Hepatocyte (in vitro differentiated cells): ENCODE measurements at regions not wholly inside any gene's neighbourhood (a gene's known extent, or its start where the extent isn't known, plus 50 kb on each side); places are given as distances from the start of the nearest gene placed in this dataset.

Experiments used
- DNase-seq: peaks from one replicate; pipeline ENCODE4 v3.0.0-alpha.2; 2016; ENCODE audit warnings: low spot score
- H2AFZ ChIP-seq: fragments of 200-600 bp; sonication (generic); 2 replicates; pipeline ENCODE4 v1.6.0; 2016; ENCODE audit warnings: antibody characterized with exemption, mild to moderate bottlenecking
- H3K27ac ChIP-seq: fragments of 200-600 bp; sonication (generic); 2 replicates; pipeline ENCODE4 v1.5.1; 2016; ENCODE audit warnings: mild to moderate bottlenecking
- H3K27me3 ChIP-seq: fragments of 200-600 bp; sonication (generic); 2 replicates; pipeline ENCODE4 v1.6.1; 2016
- H3K36me3 ChIP-seq: fragments of 200-600 bp; sonication (generic); replicated peaks from 2 replicates; pipeline ENCODE4 v1.5.1; 2016; ENCODE audit warnings: low read depth; ENCODE audit not compliant: insufficient read depth
- H3K4me1 ChIP-seq: fragments of 200-600 bp; sonication (generic); 2 replicates; pipeline ENCODE4 v1.5.1; 2016; ENCODE audit warnings: mild to moderate bottlenecking, moderate library complexity; ENCODE audit not compliant: insufficient read depth
- H3K4me2 ChIP-seq: fragments of 200-600 bp; sonication (generic); 2 replicates; pipeline ENCODE4 v1.6.0; 2016
- H3K4me3 ChIP-seq: fragments of 200-600 bp; sonication (generic); 2 replicates; pipeline ENCODE4 v1.5.1; 2016; ENCODE audit warnings: mild to moderate bottlenecking
- H3K79me2 ChIP-seq: fragments of 200-600 bp; sonication (generic); 2 replicates; pipeline ENCODE4 v1.6.0; 2017; ENCODE audit warnings: mild to moderate bottlenecking
- H3K9me2 ChIP-seq: fragments of 200-600 bp; sonication (generic); replicated peaks from 2 replicates; pipeline ENCODE4 v1.6.0; 2017; ENCODE audit warnings: mild to moderate bottlenecking; ENCODE audit not compliant: insufficient read depth
- H3K9me3 ChIP-seq: fragments of 200-600 bp; sonication (generic); 2 replicates; pipeline ENCODE4 v1.5.1; 2016; ENCODE audit warnings: low read depth, mild to moderate bottlenecking
- H4K20me1 ChIP-seq: fragments of 200-600 bp; sonication (generic); 2 replicates; pipeline ENCODE4 v1.6.0; 2016; ENCODE audit warnings: mild to moderate bottlenecking; ENCODE audit not compliant: insufficient read depth, poor library complexity, severe bottlenecking
- CTCF ChIP-seq: fragments of 200-600 bp; sonication (generic); IDR thresholded peaks from 2 replicates; pipeline ENCODE4 v1.5.1; 2016; ENCODE audit warnings: antibody characterized with exemption, mild to moderate bottlenecking; ENCODE audit not compliant: poor library complexity
- EZH2 ChIP-seq: fragments of 200-600 bp; sonication (generic); IDR thresholded peaks from 2 replicates; pipeline ENCODE4 v1.6.1; 2016; ENCODE audit warnings: antibody characterized with exemption, mild to moderate bottlenecking, borderline replicate concordance
- EZH2phosphoT487 ChIP-seq: fragments of 200-600 bp; sonication (generic); IDR thresholded peaks from one replicate; pipeline ENCODE4 v1.6.1; 2018; ENCODE audit warnings: antibody characterized with exemption, mild to moderate bottlenecking, low read depth, moderate library complexity; ENCODE audit not compliant: unreplicated experiment, severe bottlenecking
- WGBS: methylation state at CpG from one replicate; pipeline ENCODE4 v1.1.6; 2016; ENCODE audit warnings: low lambda C conversion rate; ENCODE audit errors: missing lambda C conversion rate; 5-methylcytosine and 5-hydroxymethylcytosine counted together

DNA sequence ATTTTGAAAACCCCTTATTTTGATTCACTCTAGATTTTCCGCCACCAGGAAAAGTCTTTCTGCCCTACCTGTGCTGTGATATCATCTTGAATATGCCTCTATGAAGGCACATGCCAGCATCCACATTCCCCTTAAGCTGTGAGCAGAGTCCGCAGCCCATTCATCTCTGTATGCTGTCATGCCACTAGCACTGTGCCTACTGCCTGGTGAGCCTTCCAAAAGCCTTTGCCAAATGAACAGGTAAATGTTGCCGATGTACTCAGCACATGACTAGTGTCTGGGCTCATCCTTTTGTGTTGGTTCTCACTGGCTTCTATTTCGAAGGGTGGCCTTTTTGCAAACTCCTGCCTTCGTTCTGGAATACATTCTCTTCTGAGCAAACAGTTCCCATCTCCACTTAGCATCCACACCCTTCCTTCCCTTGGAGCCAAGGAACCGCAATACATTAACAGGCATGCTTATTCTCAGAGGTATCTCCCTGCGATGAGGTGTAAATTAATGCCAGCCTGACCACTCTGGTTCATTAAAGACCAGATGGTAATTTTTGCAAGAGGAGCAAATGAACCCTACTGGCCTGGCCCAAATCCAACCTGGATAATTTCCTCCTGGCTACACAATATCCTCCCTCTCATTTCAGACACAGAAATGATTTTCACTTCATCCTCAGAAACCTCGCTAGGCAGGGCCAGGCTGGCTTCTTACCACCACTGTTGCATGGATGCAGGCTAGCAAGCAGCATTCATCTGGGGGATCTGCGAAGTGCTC, 339.7 kb upstream of the NFE2L3 start:
- no peaks in the 10 kb centered on the region for H3K9me2 ChIP-seq
- DNase-seq: no peak
- H3K4me2 ChIP-seq: no peak overlapping the region
- no peak overlapping the region for H3K27ac ChIP-seq
- no peaks in the 10 kb centered on the region for H4K20me1 ChIP-seq
- H2AFZ ChIP-seq: no peak overlapping the region
- H3K27me3 ChIP-seq: no peaks in the 10 kb centered on the region
- no peaks in the 10 kb centered on the region for H3K36me3 ChIP-seq
- H3K9me3 ChIP-seq: no peaks in the 10 kb centered on the region
- TF ChIP-seq CTCF (no peak), EZH2phosphoT487 (no peak), EZH2 (no peak)
- peaks cover 5% of the 10 kb centered on the region for H3K4me1 ChIP-seq
- no peaks in the 10 kb centered on the region for H3K79me2 ChIP-seq
- 91% methylated on average over 9 of the region's 9 CpGs for WGBS
- H3K4me3 ChIP-seq: no peak overlapping the region

DNA sequence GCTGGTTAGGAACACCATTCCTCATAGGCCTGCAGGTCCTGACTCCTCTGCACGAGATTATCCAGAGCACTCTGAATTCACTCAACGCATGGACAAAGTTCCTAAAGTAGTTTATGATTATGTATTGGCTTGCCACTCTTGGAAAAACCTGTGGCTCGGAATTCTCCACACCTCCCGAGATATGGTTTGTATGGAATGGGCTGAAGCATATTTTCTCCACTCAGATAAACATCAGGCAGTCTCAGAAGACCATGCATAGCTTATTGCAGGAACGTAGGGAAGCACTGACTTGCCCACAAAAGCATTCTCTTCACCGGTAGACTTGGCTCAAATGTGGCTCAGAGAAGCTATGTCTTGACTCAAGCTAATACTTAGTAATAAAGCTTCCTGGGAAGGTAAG, 338.6 kb upstream of the NFE2L3 start:
- H4K20me1 ChIP-seq: no peaks in the 10 kb centered on the region
- H3K4me3 ChIP-seq: no peak overlapping the region
- no peaks in the 10 kb centered on the region for H3K27me3 ChIP-seq
- peaks cover 5% of the 10 kb centered on the region for H3K4me1 ChIP-seq
- peak overlapping the region; percentile 38 for H3K27ac ChIP-seq
- DNase-seq: no peak
- H3K36me3 ChIP-seq: no peaks in the 10 kb centered on the region
- WGBS: 71% methylated on average over 6 of the region's 6 CpGs
- H3K9me2 ChIP-seq: no peaks in the 10 kb centered on the region
- H3K79me2 ChIP-seq: no peaks in the 10 kb centered on the region
- TF ChIP-seq EZH2 (no peak), CTCF (no peak), EZH2phosphoT487 (no peak)
- H3K4me2 ChIP-seq: no peak overlapping the region
- no peak overlapping the region for H2AFZ ChIP-seq
- no peaks in the 10 kb centered on the region for H3K9me3 ChIP-seq

DNA sequence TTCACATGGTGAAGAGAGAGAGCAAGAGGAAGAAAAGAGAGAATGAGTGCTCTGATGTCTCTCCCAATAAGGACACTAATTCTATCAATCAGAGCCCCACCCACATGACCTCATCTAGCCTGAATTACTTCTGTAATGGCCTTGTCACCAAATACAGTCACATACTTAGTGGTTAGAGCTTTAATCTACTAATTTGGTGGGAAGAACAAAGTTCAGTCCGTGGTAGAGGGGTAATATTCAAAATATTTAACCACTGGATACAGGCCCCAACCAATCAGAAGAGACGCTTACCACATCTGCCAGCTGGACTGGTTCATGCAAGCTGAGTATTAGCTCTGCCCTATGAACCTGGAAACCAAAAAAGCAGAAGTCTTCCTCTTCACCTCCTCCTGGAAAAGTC, 336.3 kb upstream of the NFE2L3 start:
- DNase-seq: no peak
- H3K27me3 ChIP-seq: no peaks in the 10 kb centered on the region
- H3K79me2 ChIP-seq: no peaks in the 10 kb centered on the region
- no peaks in the 10 kb centered on the region for H4K20me1 ChIP-seq
- no peaks in the 10 kb centered on the region for H3K36me3 ChIP-seq
- WGBS: 93% methylated on average over 2 of the region's 2 CpGs
- no peak for TF ChIP-seq EZH2phosphoT487
- no peak for TF ChIP-seq CTCF
- TF ChIP-seq EZH2: no peak
- H3K9me2 ChIP-seq: no peaks in the 10 kb centered on the region
- H3K4me1 ChIP-seq: peaks cover 5% of the 10 kb centered on the region
- H3K4me3 ChIP-seq: no peak overlapping the region
- no peaks in the 10 kb centered on the region for H3K9me3 ChIP-seq
- no peak overlapping the region for H2AFZ ChIP-seq
- H3K27ac ChIP-seq: no peak overlapping the region
- no peak overlapping the region for H3K4me2 ChIP-seq
